ENCODE measurements at regions not wholly inside any gene's neighbourhood (a gene's known extent, or its start where the extent isn't known, plus 50 kb on each side); places are given as distances from the start of the nearest gene placed in this dataset.
"Not testable (repeated sequence)": the region's sequence is repeated elsewhere in the genome, so short reads cannot be mapped to it uniquely, and the experiment has no call there.

GRCh38 chr6:140403020-140403419 is 1028.6 kb upstream of the CITED2 start:
- Histone ChIP-seq H3K4me1 (no peaks in the 10 kb centered on the region), H3K27me3 (ENCODE audit: low read depth) (no peaks in the 10 kb centered on the region), H3K4me3 (no peak overlapping the region), H3K9me3 (no peaks in the 10 kb centered on the region), H3K36me3 (replicated peaks) (no peaks in the 10 kb centered on the region)
- in situ Hi-C loops (cut with MboI; ENCODE audit: low sequenced_read_pairs) = no loop called here
- DNase-seq (ENCODE audit: low spot score in 2 of 2) = no peak

- no peak overlapping the region for H3K4me3 ChIP-seq
- in situ Hi-C loops (cut with MboI; ENCODE audit: low sequenced_read_pairs) = no loop called here
- no peaks in the 10 kb centered on the region for H3K27me3 ChIP-seq (ENCODE audit: low read depth)
- no peak for DNase-seq (ENCODE audit: low spot score in 2 of 2)
- no peaks in the 10 kb centered on the region for H3K9me3 ChIP-seq
- H3K36me3 ChIP-seq (replicated peaks) = no peaks in the 10 kb centered on the region
- no peaks in the 10 kb centered on the region for H3K4me1 ChIP-seq
Observed at GRCh38 chr6:140401761-140402160, 1027.3 kb upstream of the CITED2 start.

- Histone ChIP-seq H3K9me3 (no peaks in the 10 kb centered on the region), H3K4me1 (no peaks in the 10 kb centered on the region), H3K27me3 (ENCODE audit: low read depth) (no peaks in the 10 kb centered on the region), H3K4me3 (no peak overlapping the region), H3K36me3 (replicated peaks) (no peaks in the 10 kb centered on the region)
- in situ Hi-C loops (cut with MboI; ENCODE audit: low sequenced_read_pairs) = no loop called here
- DNase-seq (ENCODE audit: low spot score in 2 of 2) = no peak
Observed at GRCh38 chr6:140398076-140398475, 1023.6 kb upstream of the CITED2 start.

- no peak for DNase-seq (ENCODE audit: low spot score in 2 of 2)
- Histone ChIP-seq H3K4me1 (no peaks in the 10 kb centered on the region), H3K36me3 (replicated peaks) (no peaks in the 10 kb centered on the region), H3K27me3 (ENCODE audit: low read depth) (no peaks in the 10 kb centered on the region), H3K4me3 (no peak overlapping the region), H3K9me3 (no peaks in the 10 kb centered on the region)
- in situ Hi-C loops (cut with MboI; ENCODE audit: low sequenced_read_pairs) = no loop called here
Observed at GRCh38 chr6:140397106-140397505, 1022.7 kb upstream of the CITED2 start.

GRCh38 chr6:140393665-140394540 is 1019.5 kb upstream of the CITED2 start:
- in situ Hi-C loops (cut with MboI; ENCODE audit: low sequenced_read_pairs) = no loop called here
- no peak for DNase-seq (ENCODE audit: low spot score in 2 of 2)
- Histone ChIP-seq H3K4me3 (no peak overlapping the region), H3K27me3 (ENCODE audit: low read depth) (no peaks in the 10 kb centered on the region), H3K36me3 (replicated peaks) (no peaks in the 10 kb centered on the region), H3K4me1 (no peaks in the 10 kb centered on the region), H3K9me3 (no peaks in the 10 kb centered on the region)

- no peak for DNase-seq (ENCODE audit: low spot score in 2 of 2)
- Histone ChIP-seq H3K4me1 (no peaks in the 10 kb centered on the region), H3K36me3 (replicated peaks) (no peaks in the 10 kb centered on the region), H3K27me3 (ENCODE audit: low read depth) (no peaks in the 10 kb centered on the region), H3K9me3 (no peaks in the 10 kb centered on the region; the same call in 1 of the 2 replicates), H3K4me3 (no peak overlapping the region)
- in situ Hi-C loops (cut with MboI; ENCODE audit: low sequenced_read_pairs) = no loop called here
Observed at GRCh38 chr6:140388815-140389214, 1014.4 kb upstream of the CITED2 start.

- no peaks in the 10 kb centered on the region for H3K27me3 ChIP-seq (ENCODE audit: low read depth)
- no peak for DNase-seq (ENCODE audit: low spot score in 2 of 2)
- H3K9me3 ChIP-seq = no peaks in the 10 kb centered on the region; the same call in 1 of the 2 replicates
- no peaks in the 10 kb centered on the region for H3K36me3 ChIP-seq (replicated peaks)
- in situ Hi-C loops (cut with MboI; ENCODE audit: low sequenced_read_pairs) = no loop called here
- H3K4me3 ChIP-seq = no peak overlapping the region
- no peaks in the 10 kb centered on the region for H3K4me1 ChIP-seq
Observed at GRCh38 chr6:140388192-140388802, 1013.8 kb upstream of the CITED2 start.

GRCh38 chr6:140385679-140386078 is 1011.2 kb upstream of the CITED2 start:
- in situ Hi-C loops (cut with MboI; ENCODE audit: low sequenced_read_pairs) = no loop called here
- Histone ChIP-seq H3K9me3 (no peaks in the 10 kb centered on the region; the same call in 1 of the 2 replicates), H3K27me3 (ENCODE audit: low read depth) (no peaks in the 10 kb centered on the region), H3K4me3 (no peak overlapping the region), H3K36me3 (replicated peaks) (no peaks in the 10 kb centered on the region), H3K4me1 (no peaks in the 10 kb centered on the region)
- no peak for DNase-seq (ENCODE audit: low spot score in 2 of 2)

GRCh38 chr6:140382355-140382754 is 1007.9 kb upstream of the CITED2 start:
- Histone ChIP-seq H3K4me1 (no peaks in the 10 kb centered on the region), H3K36me3 (replicated peaks) (no peaks in the 10 kb centered on the region), H3K9me3 (no peaks in the 10 kb centered on the region; the same call in 1 of the 2 replicates), H3K27me3 (ENCODE audit: low read depth) (no peaks in the 10 kb centered on the region), H3K4me3 (no peak overlapping the region)
- in situ Hi-C loops (cut with MboI; ENCODE audit: low sequenced_read_pairs) = no loop called here
- no peak for DNase-seq (ENCODE audit: low spot score in 2 of 2)

- Histone ChIP-seq H3K27me3 (ENCODE audit: low read depth) (no peaks in the 10 kb centered on the region), H3K4me1 (no peaks in the 10 kb centered on the region), H3K4me3 (no peak overlapping the region), H3K9me3 (no peaks in the 10 kb centered on the region; the same call in 1 of the 2 replicates), H3K36me3 (replicated peaks) (no peaks in the 10 kb centered on the region)
- no peak for DNase-seq (ENCODE audit: low spot score in 2 of 2)
- in situ Hi-C loops (cut with MboI; ENCODE audit: low sequenced_read_pairs) = no loop called here
Observed at GRCh38 chr6:140380427-140381218, 1006.2 kb upstream of the CITED2 start.

GRCh38 chr6:140379919-140380318 is 1005.5 kb upstream of the CITED2 start:
- no peak for DNase-seq (ENCODE audit: low spot score in 2 of 2)
- Histone ChIP-seq H3K36me3 (replicated peaks) (no peaks in the 10 kb centered on the region), H3K4me1 (no peaks in the 10 kb centered on the region), H3K9me3 (no peaks in the 10 kb centered on the region; the same call in 1 of the 2 replicates), H3K4me3 (no peak overlapping the region), H3K27me3 (ENCODE audit: low read depth) (no peaks in the 10 kb centered on the region)
- in situ Hi-C loops (cut with MboI; ENCODE audit: low sequenced_read_pairs) = no loop called here

- in situ Hi-C loops (cut with MboI; ENCODE audit: low sequenced_read_pairs) = no loop called here
Observed at GRCh38 chr6:140376209-140376608, 1001.8 kb upstream of the CITED2 start.

GRCh38 chr6:140373728-140374127 is 999.3 kb upstream of the CITED2 start:
- H3K4me1 ChIP-seq; DNase-seq (ENCODE audit: low spot score in 2 of 2); H3K9me3 ChIP-seq; H3K36me3 ChIP-seq (replicated peaks); in situ Hi-C loops (cut with MboI; ENCODE audit: low sequenced_read_pairs); H3K27me3 ChIP-seq (ENCODE audit: low read depth); H3K4me3 ChIP-seq: not testable (repeated sequence)

More at GRCh38 chr6:140376209-140376608, 1001.8 kb upstream of the CITED2 start:
- no peaks in the 10 kb centered on the region for H3K4me1 ChIP-seq
- H3K9me3 ChIP-seq = no peaks in the 10 kb centered on the region
- DNase-seq (ENCODE audit: low spot score in 2 of 2) = no peak
- no peaks in the 10 kb centered on the region for H3K27me3 ChIP-seq (ENCODE audit: low read depth)
- no peaks in the 10 kb centered on the region for H3K36me3 ChIP-seq (replicated peaks)
- no peak overlapping the region for H3K4me3 ChIP-seq

- in situ Hi-C loops (cut with MboI; ENCODE audit: low sequenced_read_pairs) = no loop called here
- H3K9me3 ChIP-seq = no peaks in the 10 kb centered on the region
- no peaks in the 10 kb centered on the region for H3K4me1 ChIP-seq
- no peaks in the 10 kb centered on the region for H3K27me3 ChIP-seq (ENCODE audit: low read depth)
- no peak for DNase-seq (ENCODE audit: low spot score in 2 of 2)
- no peak overlapping the region for H3K4me3 ChIP-seq
- no peaks in the 10 kb centered on the region for H3K36me3 ChIP-seq (replicated peaks)
Observed at GRCh38 chr6:140372064-140372463, 997.6 kb upstream of the CITED2 start.
